Loucy (cell line): ENCODE measurements at regions not wholly inside any gene's neighbourhood (a gene's known extent, or its start where the extent isn't known, plus 50 kb on each side); places are given as distances from the start of the nearest gene placed in this dataset.

Experiments used
- H2AFZ ChIP-seq: fragments of 200-600 bp; sonication (generic); 2 replicates; pipeline ENCODE4 v1.6.0; 2016; ENCODE audit warnings: antibody characterized with exemption, mild to moderate bottlenecking, low read length, moderate library complexity
- H3F3A ChIP-seq: fragments of 200-600 bp; 2 replicates; pipeline ENCODE4 v1.6.0; 2016; ENCODE audit warnings: antibody characterized with exemption, low read depth, mild to moderate bottlenecking
- H3K27me3 ChIP-seq: fragments of 200-600 bp; sonication (generic); 2 replicates; pipeline ENCODE4 v1.6.1; 2014; ENCODE audit warnings: low read length, mild to moderate bottlenecking; ENCODE audit not compliant: insufficient read depth, poor library complexity, severe bottlenecking
- H3K36me3 ChIP-seq: fragments of 200-600 bp; sonication (generic); 2 replicates; pipeline ENCODE4 v1.6.1; 2016; ENCODE audit warnings: low read length; ENCODE audit not compliant: insufficient read depth
- H3K4me1 ChIP-seq: fragments of 200-600 bp; sonication (generic); 2 replicates; pipeline ENCODE4 v1.5.1; 2014; ENCODE audit warnings: low read length, mild to moderate bottlenecking; ENCODE audit not compliant: insufficient read depth, poor library complexity, severe bottlenecking
- H3K4me2 ChIP-seq: fragments of 200-600 bp; sonication (generic); 2 replicates; pipeline ENCODE4 v1.6.0; 2014; ENCODE audit warnings: antibody characterized with exemption, low read length, low read depth, mild to moderate bottlenecking; ENCODE audit not compliant: poor library complexity, severe bottlenecking
- H3K4me3 ChIP-seq: fragments of 200-600 bp; sonication (generic); 2 replicates; pipeline ENCODE4 v1.5.1; 2014; ENCODE audit warnings: low read length, mild to moderate bottlenecking, mixed read lengths; ENCODE audit not compliant: poor library complexity, severe bottlenecking
- H3K79me2 ChIP-seq: fragments of 200-600 bp; sonication (generic); 2 replicates; pipeline ENCODE4 v1.6.1; 2014; ENCODE audit warnings: low read length; ENCODE audit not compliant: insufficient read depth
- H3K9ac ChIP-seq: fragments of 200-600 bp; sonication (generic); 2 replicates; pipeline ENCODE4 v1.6.0; 2014; ENCODE audit warnings: mild to moderate bottlenecking, low read depth, low read length, moderate library complexity; ENCODE audit not compliant: poor library complexity, severe bottlenecking
- H3K9me2 ChIP-seq: fragments of 200-600 bp; sonication (generic); replicated peaks from 2 replicates; pipeline ENCODE4 v1.6.1; 2016; ENCODE audit warnings: low read depth, low read length, mixed read lengths
- H3K9me3 ChIP-seq: fragments of 200-600 bp; sonication (generic); 2 replicates; pipeline ENCODE4 v1.6.1; 2014; ENCODE audit warnings: mild to moderate bottlenecking, antibody characterized with exemption, low read length, low read depth; ENCODE audit not compliant: insufficient read depth
- H4K20me1 ChIP-seq: fragments of 200-600 bp; sonication (generic); 2 replicates; pipeline ENCODE4 v1.6.0; 2014; ENCODE audit warnings: antibody characterized with exemption, low read length, mild to moderate bottlenecking; ENCODE audit not compliant: insufficient read depth, poor library complexity, severe bottlenecking
- CTCF ChIP-seq: fragments of 200-600 bp; sonication (generic); conservative IDR thresholded peaks from 2 replicates; pipeline ENCODE4 v1.5.1; 2014; ENCODE audit warnings: mild to moderate bottlenecking, antibody characterized with exemption, low read length
- EZH2phosphoT487 ChIP-seq: fragments of 200-600 bp; IDR thresholded peaks from 2 replicates; pipeline ENCODE4 v1.6.1; 2018; ENCODE audit warnings: antibody characterized with exemption, mild to moderate bottlenecking, moderate library complexity, borderline replicate concordance

GRCh38 chr3:144496141-144496835 is 524.7 kb downstream of the DIPK2A start:
- Histone ChIP-seq H3K9ac (no peak overlapping the region), H3K79me2 (no peaks in the 10 kb centered on the region), H3K4me1 (no peaks in the 10 kb centered on the region), H3K4me2 (no peak overlapping the region), H4K20me1 (no peaks in the 10 kb centered on the region), H2AFZ (no peak overlapping the region), H3K4me3 (no peak overlapping the region), H3K9me3 (no peaks in the 10 kb centered on the region), H3K9me2 (no peaks in the 10 kb centered on the region), H3F3A (no peaks in the 10 kb centered on the region), H3K27me3 (no peaks in the 10 kb centered on the region), H3K36me3 (no peaks in the 10 kb centered on the region)
- TF ChIP-seq CTCF (no peak), EZH2phosphoT487 (no peak)

DNA sequence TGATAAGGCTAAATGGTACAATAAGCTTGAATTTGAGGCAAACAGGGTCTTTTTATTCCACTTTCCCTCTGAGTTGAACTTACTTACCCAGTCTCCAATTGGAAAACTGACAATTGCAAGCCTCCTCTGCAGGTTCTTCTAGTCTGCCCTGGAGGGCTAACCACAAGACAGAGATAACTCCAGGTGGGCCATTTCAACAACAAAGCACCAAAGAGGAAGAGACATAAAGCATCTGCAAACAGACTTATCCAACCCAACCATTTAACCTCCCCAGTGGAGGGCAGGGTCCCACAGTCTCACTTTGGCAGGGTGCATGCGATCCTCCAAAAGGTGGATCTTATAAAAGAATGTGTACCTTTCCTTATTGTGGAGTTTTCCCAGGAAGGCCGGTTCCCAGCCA is 525.8 kb downstream of the DIPK2A start:
- Histone ChIP-seq H4K20me1 (no peaks in the 10 kb centered on the region), H3K79me2 (no peaks in the 10 kb centered on the region), H3K9me2 (no peaks in the 10 kb centered on the region), H3K9ac (no peak overlapping the region), H3K36me3 (no peaks in the 10 kb centered on the region), H2AFZ (no peak overlapping the region), H3K9me3 (no peaks in the 10 kb centered on the region), H3K27me3 (no peaks in the 10 kb centered on the region), H3K4me3 (no peak overlapping the region), H3F3A (no peaks in the 10 kb centered on the region), H3K4me2 (no peak overlapping the region), H3K4me1 (no peaks in the 10 kb centered on the region)
- TF ChIP-seq EZH2phosphoT487 (no peak), CTCF (no peak)

DNA sequence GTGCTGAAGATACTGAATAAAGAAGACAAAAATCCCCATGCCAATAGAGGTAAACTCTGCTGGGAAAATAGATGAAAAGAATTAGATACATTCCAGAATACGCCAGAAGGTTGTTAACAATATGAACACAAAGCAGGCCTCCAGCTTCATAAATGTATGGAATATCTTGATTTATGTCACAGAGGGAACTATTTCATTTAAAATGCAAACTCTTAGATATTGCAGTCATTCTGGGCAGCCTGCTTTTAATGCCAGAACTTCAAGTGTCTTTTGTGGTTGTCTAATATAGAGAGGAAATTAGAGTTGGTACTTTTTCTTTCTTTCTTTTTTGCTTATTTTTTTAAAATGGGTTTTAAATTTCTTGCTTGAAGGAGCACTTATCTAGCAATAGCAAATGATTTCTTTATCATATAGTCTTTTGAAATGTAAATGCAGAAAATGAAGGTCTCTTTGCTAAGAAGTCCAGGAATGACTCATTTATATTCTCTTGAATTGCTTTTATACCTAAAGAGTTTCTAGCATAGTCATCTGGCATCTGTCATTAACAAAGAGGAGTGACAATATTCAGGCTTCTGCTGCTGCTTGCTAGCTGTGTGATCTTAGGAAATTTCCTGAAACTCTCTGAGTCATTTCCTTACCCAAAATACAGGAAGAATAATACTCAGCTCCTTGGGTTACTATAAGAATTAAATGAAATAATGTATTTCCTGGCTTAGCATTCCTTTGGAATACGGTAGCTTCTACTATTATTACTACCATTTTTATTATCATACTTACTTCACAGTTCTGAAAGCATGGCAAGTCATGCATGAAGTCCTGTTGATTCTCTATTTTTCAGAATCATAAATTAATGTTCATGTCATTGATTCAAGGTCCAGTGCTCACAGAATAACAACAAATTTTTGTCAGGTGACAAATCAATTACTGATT is 527.6 kb downstream of the DIPK2A start:
- Histone ChIP-seq H3K9me3 (no peaks in the 10 kb centered on the region), H3K4me1 (no peaks in the 10 kb centered on the region), H3K4me2 (no peak overlapping the region), H3K4me3 (no peak overlapping the region), H3K79me2 (no peaks in the 10 kb centered on the region), H2AFZ (no peak overlapping the region), H3K9ac (no peak overlapping the region), H3K9me2 (no peaks in the 10 kb centered on the region), H3F3A (no peaks in the 10 kb centered on the region), H3K27me3 (no peaks in the 10 kb centered on the region), H4K20me1 (no peaks in the 10 kb centered on the region), H3K36me3 (no peaks in the 10 kb centered on the region)
- TF ChIP-seq EZH2phosphoT487 (no peak), CTCF (no peak)
